H1 (cell line): ENCODE measurements at regions not wholly inside any gene's neighbourhood (a gene's known extent, or its start where the extent isn't known, plus 50 kb on each side); places are given as distances from the start of the nearest gene placed in this dataset.

Experiments
- CTCF ChIA-PET: fragments of 300-600 bp; sonication (Branson Sonifier 250); formaldehyde crosslinking; loops from one replicate; lab custom pipeline; 2021; ENCODE audit not compliant: partially characterized antibody; lab: Charles Lee
- POLR2A ChIA-PET: fragments of 300-600 bp; sonication (Branson Sonifier 250); formaldehyde crosslinking; loops from one replicate; lab custom pipeline; 2021; ENCODE audit warnings: inconsistent platforms; ENCODE audit not compliant: partially characterized antibody; lab: Charles Lee
- DNase-seq, 2 experiments: peaks; one replicate each; pipeline versions ENCODE4 v3.0.0 to v3.0.0-alpha.2; 2010 to 2022; ENCODE audit warnings: low spot score in 2 of 2, low read depth in 1 of 2, mixed read lengths in 1 of 2
- FAIRE-seq: peaks from 2 replicates; lab custom pipeline; 2011; peaks lifted over from hg19 to GRCh38; lab: Jason Lieb, UNC
- H2AFZ ChIP-seq: 2 replicates; pipeline ENCODE4 v1.8.1; 2012; ENCODE audit warnings: low read length, inconsistent platforms
- H2AK5ac ChIP-seq: 2 replicates; pipeline ENCODE4 v1.6.1; 2013; ENCODE audit warnings: low read depth, low read length
- H2BK120ac ChIP-seq: replicated peaks from 2 replicates; pipeline ENCODE3; 2013; ENCODE audit warnings: low read depth, low read length, inconsistent platforms
- H2BK12ac ChIP-seq: 2 replicates; pipeline ENCODE4 v1.6.1; 2013; ENCODE audit warnings: low read depth, low read length
- H2BK15ac ChIP-seq: 2 replicates; pipeline ENCODE4 v1.6.1; 2013; ENCODE audit warnings: low read length
- H2BK20ac ChIP-seq: 2 replicates; pipeline ENCODE4 v1.6.1; 2013; ENCODE audit warnings: low read length
- H2BK5ac ChIP-seq: 2 replicates; pipeline ENCODE4 v1.6.1; 2013; ENCODE audit warnings: low read depth, low read length
- H3K14ac ChIP-seq: 2 replicates; pipeline ENCODE4 v1.6.1; 2013; ENCODE audit warnings: inconsistent platforms; ENCODE audit not compliant: insufficient read length
- H3K18ac ChIP-seq: 2 replicates; pipeline ENCODE4 v1.6.1; 2013; ENCODE audit warnings: low read length; ENCODE audit errors: extremely low read depth
- H3K23ac ChIP-seq: 2 replicates; pipeline ENCODE4 v1.6.1; 2013; ENCODE audit warnings: inconsistent platforms; ENCODE audit not compliant: insufficient read length
- H3K23me2 ChIP-seq: 2 replicates; pipeline ENCODE4 v1.6.1; 2013; ENCODE audit warnings: low read depth, low read length
- H3K27ac ChIP-seq: 2 replicates; pipeline ENCODE4 v1.6.1; 2011; ENCODE audit warnings: low read depth, low read length, inconsistent platforms
- H3K27me3 ChIP-seq, 4 experiments: replicated peaks in 1 of 4; 1 replicate in 1 of 4; 2 replicates in 3 of 4; pipeline versions ENCODE4 v1.6.1 to v1.8.1; 2011 to 2013; ENCODE audit warnings: low read length in 3 of 4, mild to moderate bottlenecking in 3 of 4, inconsistent platforms in 2 of 4, mixed read lengths in 2 of 4, moderate library complexity in 1 of 4; ENCODE audit not compliant: control insufficient read depth in 3 of 4, insufficient read depth in 3 of 4; ENCODE audit errors: extremely low read depth in 1 of 4
- H3K36me3 ChIP-seq, 4 experiments: 2 replicates each; pipeline versions ENCODE4 v1.6.1 to v1.8.1; 2011 to 2013; ENCODE audit warnings: mild to moderate bottlenecking in 4 of 4, low read length in 3 of 4, moderate library complexity in 2 of 4, control low read depth in 1 of 4, inconsistent platforms in 1 of 4; ENCODE audit not compliant: insufficient read depth in 4 of 4, control insufficient read depth in 2 of 4
- H3K4ac ChIP-seq: replicated peaks from 2 replicates; pipeline ENCODE3; 2013; ENCODE audit warnings: low read length, low read depth, mixed read lengths, inconsistent platforms; ENCODE audit not compliant: insufficient read length
- H3K4me1 ChIP-seq, 4 experiments: replicated peaks in 1 of 4; 1 replicate in 1 of 4; 2 replicates in 3 of 4; pipeline versions ENCODE4 v1.6.1 to v1.8.1; 2011 to 2013; ENCODE audit warnings: low read length in 3 of 4, inconsistent platforms in 2 of 4, mixed read lengths in 1 of 4; ENCODE audit not compliant: insufficient read depth in 4 of 4, control insufficient read depth in 3 of 4
- H3K4me2 ChIP-seq, 2 experiments: 2 replicates each; pipeline versions ENCODE4 v1.6.1 to v1.8.1; 2011 to 2013; ENCODE audit warnings: low read depth in 2 of 2, low read length in 2 of 2, control low read depth in 1 of 2, inconsistent platforms in 1 of 2, mild to moderate bottlenecking in 1 of 2; ENCODE audit not compliant: insufficient read depth in 1 of 2
- H3K4me3 ChIP-seq, 4 experiments: fragments of 200-600, 300-600 bp in 1 of 4; sonication (generic), shearing (Covaris generic), sonication (Bioruptor Twin) in 1 of 4; 2 replicates each; pipeline versions ENCODE4 v1.5.1 to v1.8.1; 2011 to 2016; ENCODE audit warnings: low read length in 4 of 4, low read depth in 3 of 4, control low read depth in 2 of 4, inconsistent platforms in 2 of 4, mild to moderate bottlenecking in 2 of 4, mixed read lengths in 1 of 4, moderate library complexity in 1 of 4; ENCODE audit not compliant: insufficient read depth in 2 of 4; ENCODE audit errors: extremely low read depth in 1 of 4
- H3K56ac ChIP-seq: replicated peaks from 2 replicates; pipeline ENCODE3; 2013; ENCODE audit warnings: low read depth, mild to moderate bottlenecking, mixed read lengths, low read length, inconsistent platforms; ENCODE audit not compliant: insufficient read length
- H3K79me1 ChIP-seq: 2 replicates; pipeline ENCODE4 v1.6.1; 2013; ENCODE audit warnings: low read depth, low read length, control low read depth
- H3K79me2 ChIP-seq, 2 experiments: 2 replicates each; pipeline versions ENCODE4 v1.6.1 to v1.8.1; 2012 to 2013; ENCODE audit warnings: low read length in 2 of 2, mild to moderate bottlenecking in 2 of 2, inconsistent platforms in 1 of 2; ENCODE audit not compliant: insufficient read depth in 2 of 2, control insufficient read depth in 1 of 2
- H3K9ac ChIP-seq, 4 experiments: replicated peaks in 1 of 4; 1 replicate in 1 of 4; 2 replicates in 3 of 4; pipeline versions ENCODE4 v1.6.1 to v1.8.1; 2011 to 2013; ENCODE audit warnings: low read depth in 3 of 4, low read length in 3 of 4, control low read depth in 2 of 4, mild to moderate bottlenecking in 2 of 4, moderate library complexity in 2 of 4, inconsistent platforms in 1 of 4; ENCODE audit errors: extremely low read depth in 1 of 4
- H3K9me3 ChIP-seq, 2 experiments: 2 replicates each; pipeline versions ENCODE4 v1.6.1 to v1.8.1; 2012 to 2013; ENCODE audit warnings: mild to moderate bottlenecking in 2 of 2, moderate library complexity in 2 of 2, control low read depth in 1 of 2, inconsistent platforms in 1 of 2, low read depth in 1 of 2, low read length in 1 of 2, mixed read lengths in 1 of 2; ENCODE audit not compliant: insufficient read depth in 2 of 2
- H4K20me1 ChIP-seq, 2 experiments: replicated peaks in 1 of 2; 2 replicates each; pipeline versions ENCODE3 to v1.8.1; 2011 to 2013; ENCODE audit warnings: inconsistent platforms in 2 of 2, low read length in 2 of 2, mild to moderate bottlenecking in 1 of 2; ENCODE audit not compliant: insufficient read depth in 2 of 2, control insufficient read depth in 1 of 2
- H4K5ac ChIP-seq: 2 replicates; pipeline ENCODE4 v1.6.1; 2013; ENCODE audit warnings: low read length, low read depth, mixed read lengths, inconsistent platforms; ENCODE audit not compliant: insufficient read length
- H4K8ac ChIP-seq: 2 replicates; pipeline ENCODE4 v1.8.0; 2013; ENCODE audit warnings: mild to moderate bottlenecking, moderate library complexity, low read length, inconsistent platforms; ENCODE audit not compliant: insufficient read depth; ENCODE audit errors: extremely low read depth
- H4K91ac ChIP-seq: replicated peaks from 2 replicates; pipeline ENCODE3; 2013; ENCODE audit warnings: low read length, mixed read lengths, inconsistent platforms; ENCODE audit not compliant: insufficient read length
- CHD2 ChIP-seq: IDR thresholded peaks from 2 replicates; pipeline ENCODE4 v1.6.1; 2012; ENCODE audit warnings: low read length, improper control_type of control experiment
- WGBS, 2 experiments: shearing (Covaris generic) in 1 of 2; methylation state at CpG; one replicate each; pipeline versions ENCODE4 v1.1.6 to v1.1.7; 2013 to 2015; ENCODE audit warnings: low lambda C conversion rate in 2 of 2, mixed read lengths in 2 of 2, inconsistent platforms in 1 of 2, low coverage in 1 of 2, missing lambda C conversion rate in 1 of 2; ENCODE audit not compliant: insufficient replicate concordance in 2 of 2, insufficient coverage in 1 of 2, insufficient read length in 1 of 2; ENCODE audit errors: extremely low coverage in 1 of 2, missing lambda C conversion rate in 1 of 2; 5-methylcytosine and 5-hydroxymethylcytosine counted together

- Histone ChIP-seq H2BK5ac (no peak overlapping the region), H2BK20ac (no peak overlapping the region), H2BK12ac (no peak overlapping the region), H3K23ac (no peak overlapping the region), H2BK120ac (no peak overlapping the region), H3K4me1 (no peaks in the 10 kb centered on the region), H3K9ac (no peak overlapping the region), H3K4ac (no peak overlapping the region), H3K36me3 (no peaks in the 10 kb centered on the region), H3K23me2 (no peaks in the 10 kb centered on the region), H3K14ac (no peak overlapping the region), H3K79me2 (no peaks in the 10 kb centered on the region), H3K27me3 (no peaks in the 10 kb centered on the region), H4K5ac (no peak overlapping the region), H3K4me2 (no peak overlapping the region), H3K9me3 (no peaks in the 10 kb centered on the region), H3K27ac (no peak overlapping the region), H3K79me1 (no peaks in the 10 kb centered on the region), H3K18ac (no peak overlapping the region), H4K8ac (no peak overlapping the region), H2BK15ac (no peak overlapping the region), H3K4me3 (no peak overlapping the region), H4K91ac (no peak overlapping the region), H2AK5ac (no peak overlapping the region), H3K56ac (no peak overlapping the region), H4K20me1 (no peaks in the 10 kb centered on the region), H2AFZ (no peak overlapping the region)
- WGBS, 2 experiments, result 100% methylated on average over 1 of the region's 1 CpG; no CpG with 5 or more reads in 1 of the 2 experiments
- ChIA-PET CTCF (no interaction called here), POLR2A (no interaction called here)
- FAIRE-seq (no peak), DNase-seq (no peak)
- TF ChIP-seq CHD2, result no peak
Measured at GRCh38 chr2:84132370-84132769, 326.7 kb downstream of the SUCLG1 start.
